Hepatocyte (in vitro differentiated cells): ENCODE measurements at regions not wholly inside any gene's neighbourhood (a gene's known extent, or its start where the extent isn't known, plus 50 kb on each side); places are given as distances from the start of the nearest gene placed in this dataset.

Experiments
- EZH2 ChIP-seq: fragments of 200-600 bp; sonication (generic); IDR thresholded peaks from 2 replicates; pipeline ENCODE4 v1.6.1; 2016; ENCODE audit warnings: antibody characterized with exemption, mild to moderate bottlenecking, borderline replicate concordance
- EZH2phosphoT487 ChIP-seq: fragments of 200-600 bp; sonication (generic); IDR thresholded peaks from one replicate; pipeline ENCODE4 v1.6.1; 2018; ENCODE audit warnings: antibody characterized with exemption, mild to moderate bottlenecking, low read depth, moderate library complexity; ENCODE audit not compliant: unreplicated experiment, severe bottlenecking
- TF ChIP-seq, protein P1 (sequence below): fragments of 200-600 bp; sonication (generic); IDR thresholded peaks from 2 replicates; pipeline ENCODE4 v1.5.1; 2016; ENCODE audit warnings: antibody characterized with exemption, mild to moderate bottlenecking; ENCODE audit not compliant: poor library complexity

DNA sequence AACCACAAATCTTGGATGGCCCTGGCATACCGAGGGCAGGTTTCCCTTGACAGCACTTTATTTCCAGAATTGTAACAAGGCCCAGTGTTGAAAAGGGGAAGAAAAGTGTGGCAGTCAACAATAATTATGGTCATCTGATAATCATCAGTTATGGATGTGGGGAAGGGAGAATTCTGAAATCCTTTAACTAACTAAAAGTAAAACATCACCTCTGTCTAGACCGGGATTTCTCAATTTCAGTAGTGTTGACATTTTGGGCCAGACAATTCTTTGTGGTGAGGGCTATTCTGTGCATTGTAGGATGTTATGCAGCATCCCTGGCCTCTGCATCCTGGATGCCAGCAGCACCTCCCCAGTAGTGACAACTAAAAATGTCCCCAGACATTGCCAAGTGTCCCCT is 140.4 kb downstream of the PSAT1 start:
- TF ChIP-seq, protein P1, sequence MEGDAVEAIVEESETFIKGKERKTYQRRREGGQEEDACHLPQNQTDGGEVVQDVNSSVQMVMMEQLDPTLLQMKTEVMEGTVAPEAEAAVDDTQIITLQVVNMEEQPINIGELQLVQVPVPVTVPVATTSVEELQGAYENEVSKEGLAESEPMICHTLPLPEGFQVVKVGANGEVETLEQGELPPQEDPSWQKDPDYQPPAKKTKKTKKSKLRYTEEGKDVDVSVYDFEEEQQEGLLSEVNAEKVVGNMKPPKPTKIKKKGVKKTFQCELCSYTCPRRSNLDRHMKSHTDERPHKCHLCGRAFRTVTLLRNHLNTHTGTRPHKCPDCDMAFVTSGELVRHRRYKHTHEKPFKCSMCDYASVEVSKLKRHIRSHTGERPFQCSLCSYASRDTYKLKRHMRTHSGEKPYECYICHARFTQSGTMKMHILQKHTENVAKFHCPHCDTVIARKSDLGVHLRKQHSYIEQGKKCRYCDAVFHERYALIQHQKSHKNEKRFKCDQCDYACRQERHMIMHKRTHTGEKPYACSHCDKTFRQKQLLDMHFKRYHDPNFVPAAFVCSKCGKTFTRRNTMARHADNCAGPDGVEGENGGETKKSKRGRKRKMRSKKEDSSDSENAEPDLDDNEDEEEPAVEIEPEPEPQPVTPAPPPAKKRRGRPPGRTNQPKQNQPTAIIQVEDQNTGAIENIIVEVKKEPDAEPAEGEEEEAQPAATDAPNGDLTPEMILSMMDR = no peak
- TF ChIP-seq EZH2 (no peak), EZH2phosphoT487 (no peak)
